CD8-positive, alpha-beta memory T cell (primary cell): ENCODE measurements at regions not wholly inside any gene's neighbourhood (a gene's known extent, or its start where the extent isn't known, plus 50 kb on each side); places are given as distances from the start of the nearest gene placed in this dataset.

ENCODE experiments used
- CTCF ChIA-PET: fragments of 350-600 bp; sonication (Branson Sonifier 250); formaldehyde crosslinking; loops from one replicate; lab custom pipeline; 2021; ENCODE audit warnings: antibody characterized with exemption; lab: Charles Lee
- POLR2A ChIA-PET: fragments of 350-600 bp; sonication (Branson Sonifier 250); formaldehyde crosslinking; loops from one replicate; lab custom pipeline; 2021; ENCODE audit warnings: antibody characterized with exemption; lab: Charles Lee
- DNase-seq, 5 donors: peaks; one replicate each; pipeline versions ENCODE4 v3.0.0 to v3.0.0-alpha.2; 2020 to 2022; ENCODE audit warnings: mixed read lengths in 1 of 5
- H3K27ac ChIP-seq: one replicate; pipeline ENCODE4 v1.7.0; 2013; ENCODE audit warnings: low read depth, mild to moderate bottlenecking, low read length, moderate library complexity
- H3K27me3 ChIP-seq: 2 replicates; pipeline ENCODE4 v1.7.0; 2013; ENCODE audit warnings: low read length, mild to moderate bottlenecking; ENCODE audit not compliant: insufficient read depth, poor library complexity, severe bottlenecking
- H3K36me3 ChIP-seq: 2 replicates; pipeline ENCODE4 v1.7.0; 2013; ENCODE audit warnings: mild to moderate bottlenecking, low read length, moderate library complexity; ENCODE audit not compliant: insufficient read depth
- H3K4me1 ChIP-seq: 2 replicates; pipeline ENCODE4 v1.7.0; 2013; ENCODE audit warnings: mild to moderate bottlenecking, low read length, moderate library complexity; ENCODE audit not compliant: insufficient read depth
- H3K4me3 ChIP-seq: 2 replicates; pipeline ENCODE4 v1.7.0; 2013; ENCODE audit warnings: mild to moderate bottlenecking, low read length
- H3K9me3 ChIP-seq: 2 replicates; pipeline ENCODE4 v1.7.0; 2013; ENCODE audit warnings: mild to moderate bottlenecking, low read length
- H3K27ac Mint-ChIP-seq, 8 donors: one replicate each; pipeline ENCODE4 v1.8.0; 2020 to 2021; ENCODE audit warnings: mixed read lengths in 8 of 8, mild to moderate bottlenecking in 6 of 8, inconsistent platforms in 3 of 8, moderate library complexity in 3 of 8
- H3K27me3 Mint-ChIP-seq, 2 donors: one replicate each; pipeline ENCODE4 v1.8.0; 2020 to 2021; ENCODE audit warnings: mixed read lengths in 2 of 2, mild to moderate bottlenecking in 1 of 2, moderate library complexity in 1 of 2
- H3K36me3 Mint-ChIP-seq, 3 donors: one replicate each; pipeline ENCODE4 v1.8.0; 2020 to 2021; ENCODE audit warnings: mixed read lengths in 3 of 3, inconsistent platforms in 1 of 3, mild to moderate bottlenecking in 1 of 3
- H3K4me1 Mint-ChIP-seq, 3 donors: one replicate each; pipeline ENCODE4 v1.8.0; 2020 to 2021; ENCODE audit warnings: mixed read lengths in 3 of 3, inconsistent platforms in 1 of 3, mild to moderate bottlenecking in 1 of 3
- H3K4me3 Mint-ChIP-seq, 7 donors: one replicate each; pipeline ENCODE4 v1.8.0; 2020 to 2021; ENCODE audit warnings: mixed read lengths in 7 of 7, mild to moderate bottlenecking in 6 of 7, moderate library complexity in 4 of 7, inconsistent platforms in 2 of 7
- H3K9me3 Mint-ChIP-seq, 5 donors: one replicate each; pipeline ENCODE4 v1.8.0; 2020 to 2022; ENCODE audit warnings: mixed read lengths in 5 of 5, mild to moderate bottlenecking in 3 of 5, moderate library complexity in 2 of 5, inconsistent platforms in 1 of 5

DNA sequence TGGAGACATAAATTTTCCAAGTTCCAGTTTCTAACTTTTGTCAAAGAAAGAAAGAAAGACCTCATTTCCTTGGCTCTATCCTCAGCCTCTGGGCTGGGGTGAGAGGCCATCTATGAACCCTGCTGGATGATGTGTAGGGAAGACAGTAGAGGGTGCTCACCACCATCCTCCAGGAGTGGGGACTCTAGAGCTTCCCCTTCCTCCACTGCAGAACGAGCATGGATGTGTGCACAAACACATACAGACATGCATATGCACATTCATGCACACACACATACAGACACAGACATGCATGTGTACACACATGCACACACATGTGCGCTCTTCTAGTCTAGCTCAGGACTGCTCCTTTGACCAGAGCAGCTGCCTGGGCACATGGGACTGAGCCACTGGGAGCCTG is 565.8 kb downstream of the BUD13 start:
- Mint-ChIP-seq H3K4me3 (no peak overlapping the region), H3K4me1 (no peaks in the 10 kb centered on the region), H3K27me3 (peaks cover 7 to 8% of the 10 kb centered on the region in 2 donors), H3K36me3 (no peaks in the 10 kb centered on the region), H3K27ac (no peak overlapping the region), H3K9me3 (no peaks in the 10 kb centered on the region)
- Histone ChIP-seq H3K27me3 (no peaks in the 10 kb centered on the region), H3K9me3 (no peaks in the 10 kb centered on the region), H3K27ac (no peak overlapping the region), H3K4me1 (no peaks in the 10 kb centered on the region), H3K36me3 (no peaks in the 10 kb centered on the region), H3K4me3 (no peak overlapping the region)
- no peak for DNase-seq
- POLR2A ChIA-PET: no interaction called here
- CTCF ChIA-PET: no interaction called here

DNA sequence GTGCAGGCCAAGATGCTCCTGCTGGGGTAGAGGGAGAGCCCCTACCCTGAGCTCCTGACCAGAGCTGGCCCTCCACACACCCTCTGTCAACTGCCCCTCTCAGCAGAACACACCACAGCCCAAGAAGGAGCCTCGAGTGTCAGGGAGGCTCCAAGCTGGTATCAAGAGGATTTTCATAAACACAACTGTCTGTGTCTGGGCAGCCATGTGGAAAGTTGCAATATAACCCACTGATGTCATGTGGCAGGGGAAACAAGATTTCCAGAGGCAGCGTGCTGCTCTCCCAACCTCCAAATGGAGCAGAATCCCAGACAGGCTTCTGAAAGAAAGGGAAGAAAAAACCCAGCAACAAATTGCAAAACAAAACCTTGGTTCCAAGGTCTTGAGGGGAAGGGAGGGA is 569.9 kb downstream of the BUD13 start:
- H3K27me3 ChIP-seq: no peaks in the 10 kb centered on the region
- POLR2A ChIA-PET: no interaction called here
- no peaks in the 10 kb centered on the region for H3K36me3 ChIP-seq
- H3K27me3 Mint-ChIP-seq: peaks cover 3% of the 10 kb centered on the region in 2 donors
- H3K4me1 Mint-ChIP-seq: no peaks in the 10 kb centered on the region
- no peaks in the 10 kb centered on the region for H3K9me3 ChIP-seq
- H3K27ac ChIP-seq: no peak overlapping the region
- no peaks in the 10 kb centered on the region for H3K4me1 ChIP-seq
- H3K4me3 ChIP-seq: no peak overlapping the region
- no peak for DNase-seq
- no peak overlapping the region for H3K4me3 Mint-ChIP-seq
- H3K36me3 Mint-ChIP-seq: no peaks in the 10 kb centered on the region
- CTCF ChIA-PET: no interaction called here
- H3K27ac Mint-ChIP-seq: no peak overlapping the region
- no peaks in the 10 kb centered on the region for H3K9me3 Mint-ChIP-seq

DNA sequence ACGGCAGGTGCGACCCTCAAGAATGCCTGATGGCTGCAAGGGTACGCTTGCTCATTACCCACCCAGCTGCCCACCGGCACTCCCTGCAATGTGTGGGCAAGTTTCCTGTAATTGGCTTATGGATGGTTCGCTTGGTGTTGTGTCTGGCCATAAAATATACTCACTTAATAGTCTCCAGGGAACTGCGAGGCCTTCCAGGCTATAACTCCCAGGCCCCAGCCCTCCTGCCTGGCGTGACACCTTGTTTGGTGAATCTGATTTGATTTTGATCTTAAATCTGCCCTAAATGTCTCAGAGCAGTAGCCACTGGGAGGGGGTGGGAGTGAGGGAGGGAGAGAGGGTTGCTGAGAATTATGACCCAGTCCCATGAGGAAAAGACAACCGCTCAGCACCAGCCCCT is 572.2 kb downstream of the BUD13 start:
- Mint-ChIP-seq H3K9me3 (peaks cover 0 to 2% (median 0%) of the 10 kb centered on the region in 5 donors), H3K4me3 (no peak overlapping the region)
- CTCF ChIA-PET: interaction anchor here (1.2 kb wide), 1 partner anchor 10 kb away, joined by 3 read pairs; no protein-coding TSS in a partner anchor

DNA sequence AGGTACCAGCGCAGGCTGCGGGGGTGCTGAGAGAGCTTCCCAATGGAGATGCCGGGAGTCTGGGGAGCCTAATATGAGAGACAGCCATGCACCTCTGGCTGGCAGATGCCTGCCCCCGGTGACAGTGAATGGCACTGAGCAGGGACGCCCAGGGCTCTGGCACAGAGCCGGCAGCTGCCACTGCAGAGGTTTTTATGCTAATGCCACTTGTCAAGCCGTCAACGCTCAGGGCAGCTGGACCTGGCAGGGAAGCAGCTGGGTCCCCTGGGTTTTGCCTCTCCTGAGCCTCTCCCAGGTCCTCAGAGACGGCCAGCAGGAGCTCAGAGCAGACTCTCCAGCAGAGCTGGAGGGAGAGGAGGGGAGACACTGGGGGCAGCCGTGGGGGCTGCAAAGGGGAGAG is 573.6 kb downstream of the BUD13 start:
- DNase-seq: no peak
- ChIA-PET CTCF (interaction anchor here (1.2 kb wide), 1 partner anchor 8 kb away, joined by 3 read pairs; no protein-coding TSS in a partner anchor), POLR2A (no interaction called here)
- Histone ChIP-seq H3K27me3 (no peaks in the 10 kb centered on the region), H3K27ac (no peak overlapping the region), H3K4me3 (no peak overlapping the region), H3K36me3 (no peaks in the 10 kb centered on the region), H3K9me3 (no peaks in the 10 kb centered on the region), H3K4me1 (no peaks in the 10 kb centered on the region)
- Mint-ChIP-seq H3K9me3 (peaks cover 0 to 2% (median 0%) of the 10 kb centered on the region in 5 donors), H3K27me3 (peaks cover 10 to 25% of the 10 kb centered on the region in 2 donors), H3K36me3 (no peaks in the 10 kb centered on the region), H3K4me3 (no peak overlapping the region), H3K27ac (no peak overlapping the region), H3K4me1 (no peaks in the 10 kb centered on the region)

More for the DNA sequence above, 572.2 kb downstream of the BUD13 start:
- Histone ChIP-seq H3K4me3 (no peak overlapping the region), H3K27me3 (no peaks in the 10 kb centered on the region), H3K36me3 (no peaks in the 10 kb centered on the region), H3K4me1 (no peaks in the 10 kb centered on the region), H3K9me3 (no peaks in the 10 kb centered on the region), H3K27ac (no peak overlapping the region)
- POLR2A ChIA-PET: no interaction called here
- no peak for DNase-seq
- Mint-ChIP-seq H3K4me1 (no peaks in the 10 kb centered on the region), H3K27ac (no peak overlapping the region), H3K27me3 (peaks cover 7 to 16% of the 10 kb centered on the region in 2 donors), H3K36me3 (no peaks in the 10 kb centered on the region)

DNA sequence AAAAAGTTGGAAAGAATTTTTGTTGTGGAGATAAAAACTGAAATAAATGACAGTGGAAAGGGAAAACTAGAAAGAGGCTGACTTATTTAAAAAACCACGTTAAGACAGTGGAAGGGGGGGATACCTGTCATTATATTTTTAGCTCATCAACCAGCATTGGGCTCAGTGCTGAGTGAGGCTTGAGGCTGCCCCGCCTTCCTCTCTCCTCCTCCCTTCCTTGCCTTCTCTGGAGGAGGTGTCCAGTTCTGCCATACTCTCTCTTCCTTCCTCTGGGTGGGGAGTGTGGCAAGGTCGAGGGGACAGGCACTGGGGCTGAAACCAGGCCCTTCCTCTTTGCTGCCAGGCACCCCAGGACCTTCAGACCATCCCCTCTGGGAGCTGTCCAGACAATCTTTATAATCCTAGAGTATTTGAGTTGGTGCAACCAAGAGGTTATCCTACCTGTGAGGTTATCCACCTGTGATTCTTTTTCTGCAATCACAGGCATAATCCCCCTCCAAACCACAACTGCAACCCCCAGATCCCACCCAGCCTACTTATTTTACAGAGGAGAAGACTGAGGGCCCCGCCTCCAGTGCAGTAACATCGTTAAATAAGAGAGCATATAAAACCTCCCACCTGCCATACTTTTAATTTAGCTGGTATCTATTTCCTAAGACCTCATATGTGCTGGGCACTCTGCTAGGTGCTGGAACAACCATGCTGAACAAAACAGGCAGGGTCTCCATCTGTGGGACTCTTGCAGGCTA is 578.5 kb downstream of the BUD13 start:
- Histone ChIP-seq H3K27me3 (peaks cover 7% of the 10 kb centered on the region), H3K27ac (no peak overlapping the region), H3K4me1 (no peaks in the 10 kb centered on the region), H3K4me3 (no peak overlapping the region), H3K9me3 (no peaks in the 10 kb centered on the region), H3K36me3 (no peaks in the 10 kb centered on the region)
- Mint-ChIP-seq H3K36me3 (no peaks in the 10 kb centered on the region), H3K9me3 (peaks cover 0 to 2% (median 0%) of the 10 kb centered on the region in 5 donors), H3K4me1 (peaks cover 0 to 6% (median 4%) of the 10 kb centered on the region in 3 donors), H3K27me3 (peaks cover 20 to 47% of the 10 kb centered on the region in 2 donors), H3K4me3 (no peak overlapping the region), H3K27ac (no peak overlapping the region)
- ChIA-PET CTCF (no interaction called here), POLR2A (no interaction called here)
- DNase-seq: no peak

DNA sequence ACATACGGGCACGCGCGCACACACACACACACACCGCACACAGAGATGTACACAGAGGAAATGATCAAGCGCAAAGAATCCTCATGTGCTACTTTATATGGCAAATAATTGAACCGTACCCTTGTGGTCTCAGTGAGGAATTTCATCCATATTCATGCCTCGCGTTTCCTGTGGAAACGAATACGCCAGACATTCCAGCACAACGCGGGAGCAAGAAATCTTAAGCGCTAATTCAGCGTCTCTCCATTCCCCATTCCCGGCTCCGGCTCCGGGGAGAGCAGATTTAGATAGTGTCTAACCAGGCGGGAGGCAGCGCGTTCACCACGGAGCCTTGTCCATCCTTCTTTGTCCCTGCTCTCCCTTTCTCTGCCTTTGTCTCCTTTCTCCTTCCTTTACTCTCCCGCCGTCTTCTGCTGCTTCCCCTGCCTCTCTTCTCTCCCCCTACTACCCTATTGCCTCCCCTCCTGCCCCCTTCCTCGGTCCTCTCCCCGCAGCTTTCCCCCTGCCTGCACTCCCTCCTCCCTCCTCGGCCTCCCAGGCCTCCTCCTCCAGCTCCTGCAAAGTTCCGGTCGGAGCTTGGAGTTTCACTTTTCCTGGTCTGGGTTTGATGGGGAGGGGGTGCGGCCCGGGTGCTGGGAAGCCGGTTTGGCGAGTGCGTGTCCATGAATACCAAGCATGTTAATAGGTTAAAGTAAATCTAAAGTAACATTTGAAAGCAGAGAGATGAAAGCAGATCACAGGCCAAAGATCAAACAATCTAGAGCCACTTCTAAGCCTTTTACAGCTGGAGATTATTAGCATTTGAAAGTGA is 579.3 kb downstream of the BUD13 start:
- DNase-seq: no peak
- ChIA-PET POLR2A (no interaction called here), CTCF (no interaction called here)
- H3K4me1 ChIP-seq: no peaks in the 10 kb centered on the region
- H3K36me3 Mint-ChIP-seq: no peaks in the 10 kb centered on the region
- peaks cover 7% of the 10 kb centered on the region for H3K27me3 ChIP-seq
- H3K27ac ChIP-seq: no peak overlapping the region
- no peaks in the 10 kb centered on the region for H3K9me3 ChIP-seq
- H3K36me3 ChIP-seq: no peaks in the 10 kb centered on the region
- H3K27me3 Mint-ChIP-seq: peaks cover 20 to 51% of the 10 kb centered on the region in 2 donors
- H3K4me3 ChIP-seq: no peak overlapping the region
- no peak overlapping the region for H3K27ac Mint-ChIP-seq
- peaks cover 0 to 6% (median 4%) of the 10 kb centered on the region in 3 donors for H3K4me1 Mint-ChIP-seq
- no peak overlapping the region for H3K4me3 Mint-ChIP-seq
- peaks cover 0 to 2% (median 0%) of the 10 kb centered on the region in 5 donors for H3K9me3 Mint-ChIP-seq

DNA sequence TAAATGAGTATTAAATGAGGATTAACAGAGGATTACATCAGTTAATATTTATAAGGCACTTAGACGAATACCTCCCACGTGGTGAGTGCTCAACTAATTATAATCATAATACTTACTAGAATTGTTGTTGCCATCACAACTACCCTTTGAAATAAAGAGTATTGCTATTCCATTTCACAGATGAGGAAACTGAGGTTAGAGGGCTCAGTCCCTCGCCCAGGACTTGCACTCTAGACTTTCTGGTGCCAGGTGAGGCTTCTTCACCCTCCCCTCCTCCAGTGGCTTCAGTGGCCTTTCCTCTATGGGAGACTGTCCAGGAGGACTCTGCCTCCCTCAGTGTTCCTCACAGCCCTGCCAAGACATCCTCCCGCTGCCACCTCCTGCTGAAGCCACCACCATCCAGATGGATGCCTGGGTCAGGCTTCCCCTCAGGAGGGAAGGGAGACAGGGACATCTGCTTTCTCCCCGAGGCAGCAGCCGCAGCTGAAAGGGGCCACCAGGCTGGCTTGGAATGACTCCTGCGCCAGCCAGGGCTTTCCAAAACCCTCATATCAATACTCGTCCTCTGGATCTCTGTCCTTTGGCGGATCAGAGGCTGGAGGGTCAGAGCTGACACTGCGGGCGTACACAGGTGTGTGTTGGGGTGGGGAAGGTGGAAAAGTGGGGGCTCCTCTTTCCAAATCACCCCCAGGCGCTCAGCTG is 580.1 kb downstream of the BUD13 start:
- ChIA-PET CTCF (no interaction called here), POLR2A (no interaction called here)
- Mint-ChIP-seq H3K27ac (no peak overlapping the region), H3K36me3 (no peaks in the 10 kb centered on the region), H3K4me1 (peaks cover 0 to 6% (median 4%) of the 10 kb centered on the region in 3 donors), H3K9me3 (peaks cover 0 to 2% (median 0%) of the 10 kb centered on the region in 5 donors), H3K27me3 (peaks cover 20 to 53% of the 10 kb centered on the region in 2 donors), H3K4me3 (no peak overlapping the region)
- Histone ChIP-seq H3K4me1 (no peaks in the 10 kb centered on the region), H3K27ac (no peak overlapping the region), H3K36me3 (no peaks in the 10 kb centered on the region), H3K9me3 (no peaks in the 10 kb centered on the region), H3K4me3 (no peak overlapping the region), H3K27me3 (peaks cover 7% of the 10 kb centered on the region)
- DNase-seq: no peak
